Neural progenitor cell (in vitro differentiated cells): ENCODE measurements at regions not wholly inside any gene's neighbourhood (a gene's known extent, or its start where the extent isn't known, plus 50 kb on each side); places are given as distances from the start of the nearest gene placed in this dataset.

ENCODE experiments used
- DNase-seq: peaks from one replicate; pipeline ENCODE4 v3.0.0-alpha.2; 2016; ENCODE audit warnings: low spot score
- H2AFZ ChIP-seq: fragments of 200-600 bp; sonication (generic); replicated peaks from 2 replicates; pipeline ENCODE4 v1.6.1; 2016; ENCODE audit warnings: antibody characterized with exemption
- H3F3A ChIP-seq: fragments of 200-600 bp; sonication (generic); 2 replicates; pipeline ENCODE4 v1.6.1; 2016; ENCODE audit warnings: antibody characterized with exemption, low read depth
- H3K27ac ChIP-seq: fragments of 200-600 bp; sonication (generic); 2 replicates; pipeline ENCODE4 v1.5.1; 2016; ENCODE audit warnings: mild to moderate bottlenecking
- H3K27me3 ChIP-seq: fragments of 200-600 bp; sonication (generic); 2 replicates; pipeline ENCODE4 v1.6.1; 2016; ENCODE audit warnings: mild to moderate bottlenecking, moderate library complexity
- H3K36me3 ChIP-seq: fragments of 200-600 bp; sonication (generic); 2 replicates; pipeline ENCODE4 v1.5.1; 2016
- H3K4me1 ChIP-seq: fragments of 200-600 bp; sonication (generic); 2 replicates; pipeline ENCODE4 v1.6.1; 2016; ENCODE audit warnings: mixed run types
- H3K4me2 ChIP-seq: fragments of 200-600 bp; sonication (generic); 2 replicates; pipeline ENCODE4 v1.6.1; 2016
- H3K4me3 ChIP-seq: fragments of 200-600 bp; sonication (generic); 2 replicates; pipeline ENCODE4 v1.5.1; 2016
- H3K79me2 ChIP-seq: fragments of 200-600 bp; sonication (generic); 2 replicates; pipeline ENCODE4 v1.6.1; 2016; ENCODE audit warnings: low read depth
- H3K9ac ChIP-seq: fragments of 200-600 bp; sonication (generic); 2 replicates; pipeline ENCODE4 v1.6.1; 2016
- H3K9me3 ChIP-seq: fragments of 200-600 bp; sonication (generic); 2 replicates; pipeline ENCODE4 v1.5.1; 2016; ENCODE audit warnings: low read depth
- H4K20me1 ChIP-seq: fragments of 200-600 bp; sonication (generic); 2 replicates; pipeline ENCODE4 v1.6.1; 2016; ENCODE audit warnings: low read depth
- H3K27ac Mint-ChIP-seq: 3 replicates; pipeline ENCODE4 v1.8.0; 2021; ENCODE audit warnings: mixed read lengths
- H3K27me3 Mint-ChIP-seq: 2 replicates; pipeline ENCODE4 v1.8.0; 2022; ENCODE audit warnings: low read depth, mild to moderate bottlenecking, inconsistent platforms, moderate library complexity, mixed read lengths; ENCODE audit not compliant: insufficient read depth
- H3K36me3 Mint-ChIP-seq: 3 replicates; pipeline ENCODE4 v1.8.0; 2021; ENCODE audit warnings: mixed read lengths
- H3K4me1 Mint-ChIP-seq: 3 replicates; pipeline ENCODE4 v1.8.0; 2021; ENCODE audit warnings: mixed read lengths
- H3K4me3 Mint-ChIP-seq: 3 replicates; pipeline ENCODE4 v1.8.0; 2021; ENCODE audit warnings: mild to moderate bottlenecking, moderate library complexity, mixed read lengths
- H3K9me3 Mint-ChIP-seq: 3 replicates; pipeline ENCODE4 v1.8.0; 2020; ENCODE audit warnings: mixed read lengths
- CTCF ChIP-seq: fragments of 200-600 bp; sonication (generic); IDR thresholded peaks from 2 replicates; pipeline ENCODE4 v1.5.1; 2017; ENCODE audit warnings: antibody characterized with exemption, mild to moderate bottlenecking
- EZH2 ChIP-seq: fragments of 200-600 bp; sonication (generic); IDR thresholded peaks from 2 replicates; pipeline ENCODE4 v1.6.1; 2017; ENCODE audit warnings: antibody characterized with exemption, mild to moderate bottlenecking, moderate library complexity
- EZH2phosphoT487 ChIP-seq: fragments of 200-600 bp; sonication (generic); IDR thresholded peaks from 2 replicates; pipeline ENCODE4 v1.6.1; 2017; ENCODE audit warnings: antibody characterized with exemption

GRCh38 chr4:74527049-74527448 is 82.1 kb downstream of the AREG start:
- Histone ChIP-seq H2AFZ (no peak overlapping the region), H3F3A (no peaks in the 10 kb centered on the region), H3K4me3 (no peak overlapping the region), H4K20me1 (no peaks in the 10 kb centered on the region), H3K27ac (no peak overlapping the region), H3K79me2 (no peaks in the 10 kb centered on the region), H3K9ac (no peak overlapping the region), H3K4me1 (no peaks in the 10 kb centered on the region), H3K27me3 (no peaks in the 10 kb centered on the region), H3K9me3 (no peaks in the 10 kb centered on the region), H3K4me2 (no peak overlapping the region), H3K36me3 (no peaks in the 10 kb centered on the region)
- H3K36me3 Mint-ChIP-seq = no peaks in the 10 kb centered on the region
- no peak for DNase-seq
- no peak overlapping the region for H3K4me3 Mint-ChIP-seq
- H3K4me1 Mint-ChIP-seq = no peaks in the 10 kb centered on the region
- H3K27me3 Mint-ChIP-seq = peaks cover 3% of the 10 kb centered on the region
- H3K9me3 Mint-ChIP-seq = no peaks in the 10 kb centered on the region
- TF ChIP-seq EZH2phosphoT487 (no peak), EZH2 (no peak), CTCF (no peak)
- H3K27ac Mint-ChIP-seq = no peak overlapping the region

GRCh38 chr4:74528178-74528577 is 83.2 kb downstream of the AREG start:
- Mint-ChIP-seq H3K4me3 (no peak overlapping the region), H3K4me1 (no peaks in the 10 kb centered on the region), H3K36me3 (no peaks in the 10 kb centered on the region), H3K27me3 (peaks cover 3% of the 10 kb centered on the region), H3K27ac (no peak overlapping the region), H3K9me3 (no peaks in the 10 kb centered on the region)
- Histone ChIP-seq H3K36me3 (no peaks in the 10 kb centered on the region), H3K4me3 (no peak overlapping the region), H3K79me2 (no peaks in the 10 kb centered on the region), H3K27ac (no peak overlapping the region), H3K4me2 (no peak overlapping the region), H3K27me3 (no peaks in the 10 kb centered on the region), H3F3A (no peaks in the 10 kb centered on the region), H2AFZ (no peak overlapping the region), H4K20me1 (no peaks in the 10 kb centered on the region), H3K4me1 (no peaks in the 10 kb centered on the region), H3K9me3 (no peaks in the 10 kb centered on the region), H3K9ac (no peak overlapping the region)
- DNase-seq = no peak
- TF ChIP-seq CTCF = no peak
- TF ChIP-seq EZH2phosphoT487 = no peak
- no peak for TF ChIP-seq EZH2

- TF ChIP-seq CTCF (no peak), EZH2phosphoT487 (no peak), EZH2 (no peak)
- Histone ChIP-seq H3K27ac (no peak overlapping the region), H3K4me1 (no peaks in the 10 kb centered on the region), H4K20me1 (no peaks in the 10 kb centered on the region), H3K9ac (no peak overlapping the region), H3F3A (no peaks in the 10 kb centered on the region), H2AFZ (no peak overlapping the region), H3K36me3 (no peaks in the 10 kb centered on the region), H3K9me3 (no peaks in the 10 kb centered on the region), H3K27me3 (no peaks in the 10 kb centered on the region), H3K79me2 (no peaks in the 10 kb centered on the region), H3K4me3 (no peak overlapping the region), H3K4me2 (no peak overlapping the region)
- H3K27ac Mint-ChIP-seq = no peak overlapping the region
- H3K27me3 Mint-ChIP-seq = peaks cover 3% of the 10 kb centered on the region
- H3K4me3 Mint-ChIP-seq = no peak overlapping the region
- no peak for DNase-seq
- no peaks in the 10 kb centered on the region for H3K4me1 Mint-ChIP-seq
- no peaks in the 10 kb centered on the region for H3K9me3 Mint-ChIP-seq
- no peaks in the 10 kb centered on the region for H3K36me3 Mint-ChIP-seq
These were observed 84.5 kb downstream of the AREG start for GRCh38 chr4:74529284-74530041.
